NAMALWA (cell line): ENCODE measurements at regions not wholly inside any gene's neighbourhood (a gene's known extent, or its start where the extent isn't known, plus 50 kb on each side); places are given as distances from the start of the nearest gene placed in this dataset.
A peak's percentile ranks its signal among the peaks of the same experiment; 100 is the strongest.
"Not testable (repeated sequence)": the region's sequence is repeated elsewhere in the genome, so short reads cannot be mapped to it uniquely, and the experiment has no call there.

ENCODE experiments used
- DNase-seq: peaks from one replicate; pipeline ENCODE4 v3.0.0-alpha.2; 2015; ENCODE audit warnings: low spot score

DNA sequence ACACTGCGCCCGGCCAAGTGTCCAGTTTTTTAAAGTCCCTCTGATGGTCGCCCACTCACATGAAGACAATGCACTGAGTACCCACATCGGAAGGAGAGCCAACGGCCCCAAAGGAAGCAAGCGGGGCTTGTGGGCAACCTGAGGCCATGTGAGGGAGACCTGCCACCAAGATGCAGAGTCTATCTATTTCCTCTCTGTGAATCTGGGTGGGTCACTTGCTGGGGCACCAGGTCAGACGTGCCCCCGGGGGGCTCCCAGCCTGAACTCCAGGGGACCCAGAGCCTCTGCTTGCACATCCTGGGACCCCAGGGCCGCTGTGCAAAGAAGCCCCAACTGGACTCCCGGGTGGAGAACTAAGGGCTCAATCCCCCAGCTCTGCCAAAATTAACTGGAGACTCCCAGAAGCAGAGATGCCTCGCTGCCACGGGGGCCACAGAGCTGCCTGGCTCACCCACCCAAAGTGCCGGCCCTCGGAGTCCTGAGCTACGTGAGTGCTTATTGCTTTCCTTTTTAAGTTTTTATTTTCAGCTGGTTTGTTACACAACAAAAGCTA lies 106.4 kb downstream of the BRD1 start:
- DNase-seq: no peak

DNA sequence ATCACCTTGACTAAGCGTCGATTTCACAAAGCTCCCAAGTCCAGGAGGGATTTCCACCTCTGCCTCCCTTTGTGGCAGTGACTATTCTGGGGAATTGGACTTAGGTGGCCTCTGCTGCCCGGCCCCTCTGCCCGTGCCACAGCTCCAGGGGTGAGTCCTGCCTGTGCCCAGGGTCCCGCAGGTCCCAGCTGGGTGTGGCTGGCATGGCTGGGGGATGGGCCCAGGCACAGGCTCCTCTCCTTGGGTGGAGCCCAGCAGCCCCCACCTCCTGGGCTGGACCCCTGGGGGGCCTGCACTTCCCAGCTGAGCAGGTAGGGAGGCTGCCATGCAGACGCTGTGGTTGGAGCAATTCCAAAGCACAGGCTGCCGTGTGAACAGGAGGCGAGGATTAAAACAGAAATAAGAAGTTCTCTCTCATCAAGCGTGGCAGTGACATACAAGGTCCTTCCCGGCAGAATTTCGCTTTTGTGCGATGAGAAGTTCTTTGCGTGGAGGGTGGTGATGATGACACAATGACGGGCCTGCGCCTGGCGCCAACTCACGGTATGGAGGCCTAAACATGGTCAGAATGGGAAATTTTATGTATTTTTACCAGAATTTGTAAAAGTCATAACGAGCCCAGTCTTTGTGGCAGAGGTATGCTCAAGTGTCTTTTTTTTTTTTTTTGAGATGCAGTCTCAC lies 107.3 kb downstream of the BRD1 start:
- DNase-seq: no peak

DNA sequence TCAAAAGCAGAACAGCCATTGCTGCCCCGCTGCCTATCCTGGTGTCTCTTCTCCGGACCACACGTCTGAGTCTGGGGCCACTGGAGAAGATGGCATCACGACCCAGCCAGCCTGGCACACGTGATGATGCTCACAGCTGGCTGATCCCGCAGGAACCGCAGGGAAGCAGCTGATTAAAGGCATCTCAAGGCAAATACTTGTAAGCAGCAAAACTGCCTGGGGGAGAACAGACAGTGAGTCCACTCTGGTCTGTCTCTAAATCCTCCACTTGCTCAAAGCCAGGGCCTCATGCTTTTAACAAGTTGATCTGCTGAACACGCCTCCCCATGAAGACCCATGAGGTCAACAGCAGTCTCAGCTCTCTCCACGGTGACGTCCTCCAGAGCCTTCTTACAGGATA lies 108.6 kb downstream of the BRD1 start:
- no peak for DNase-seq

DNA sequence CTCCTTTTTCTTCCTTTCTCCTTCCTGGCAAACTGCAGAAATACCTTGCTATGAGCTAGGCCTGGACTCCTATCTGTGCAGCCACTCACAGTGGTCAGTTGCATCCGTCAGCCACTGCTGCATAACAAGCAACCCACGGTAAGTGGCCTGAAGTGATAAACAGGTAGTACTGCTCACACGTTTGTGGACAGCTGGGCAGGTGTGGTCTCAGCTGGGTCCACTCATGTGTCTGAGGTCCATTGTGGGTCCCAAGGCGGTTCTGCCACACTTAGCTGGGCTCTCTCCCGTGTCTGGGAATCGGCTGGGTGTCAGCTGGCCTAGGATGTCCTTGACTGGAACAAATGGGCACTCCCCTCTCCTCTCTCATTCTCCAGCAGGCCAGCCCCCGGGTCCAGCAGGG lies 109.3 kb downstream of the BRD1 start:
- DNase-seq: no peak

DNA sequence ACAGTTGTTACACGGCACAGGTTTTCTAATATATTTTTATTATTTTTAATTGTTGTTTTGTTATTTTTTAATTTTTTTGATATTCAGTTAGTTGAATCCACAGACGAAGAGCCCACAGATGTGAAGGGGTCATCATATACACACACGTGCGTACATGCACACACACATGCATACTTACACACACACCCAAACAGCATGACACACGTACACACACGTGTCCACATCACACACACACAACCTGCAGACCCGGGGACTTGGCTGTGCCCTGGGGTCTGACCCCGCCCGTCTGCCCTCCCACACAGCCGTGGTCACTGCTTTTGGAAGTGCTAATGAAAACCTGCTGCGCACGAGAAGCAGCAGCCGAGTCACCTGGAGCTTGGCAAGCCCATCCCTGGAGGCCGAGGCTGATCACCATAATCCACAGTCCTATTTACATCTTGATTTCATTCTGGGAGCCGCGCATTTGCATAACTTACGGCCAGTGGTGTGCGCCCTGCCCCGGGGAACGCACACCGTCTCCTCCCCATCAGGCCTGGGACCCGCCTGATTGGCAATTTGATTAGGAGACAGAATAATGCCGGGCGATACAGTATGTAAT lies 110.3 kb downstream of the BRD1 start:
- no peak for DNase-seq

DNA sequence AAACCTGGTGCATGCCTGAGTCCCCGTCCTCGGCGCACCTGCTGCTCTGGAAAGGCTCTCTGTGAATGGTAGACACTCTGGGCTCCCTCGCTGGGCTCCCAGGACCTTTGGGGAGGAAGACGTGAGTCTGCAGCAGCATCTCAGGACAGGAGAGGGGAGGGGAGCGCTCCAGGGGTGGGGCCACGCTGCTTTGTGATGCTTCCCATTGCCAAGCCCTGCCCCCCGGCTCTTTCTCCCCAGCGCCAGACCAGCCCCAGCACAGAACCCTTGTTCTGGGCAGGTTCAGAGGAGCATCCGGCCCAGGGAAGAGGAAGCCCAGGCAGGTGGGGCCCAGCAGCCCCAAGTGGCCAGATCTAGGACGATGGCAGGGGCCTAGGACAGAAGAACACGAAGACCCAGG lies 111.2 kb downstream of the BRD1 start:
- DNase-seq: no peak

DNA sequence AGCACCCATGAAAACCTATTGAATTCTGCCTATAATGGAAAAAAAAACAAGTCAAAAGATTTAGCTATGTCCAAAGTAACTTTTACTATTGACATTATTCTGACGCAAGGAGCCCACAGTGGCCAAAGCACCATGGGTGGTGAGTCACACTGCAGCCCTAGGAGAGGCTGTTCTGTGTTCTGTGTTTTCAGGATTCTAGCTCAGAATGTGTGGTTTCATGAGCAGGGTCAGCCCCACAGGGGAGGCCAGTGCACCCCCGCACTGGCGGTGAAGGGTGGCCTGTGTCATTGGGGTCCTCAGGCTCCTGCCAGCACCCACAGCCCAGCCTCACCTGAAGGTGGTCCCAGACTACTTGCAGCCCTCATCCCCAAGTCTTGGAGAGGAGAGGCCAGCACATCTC lies 112.2 kb downstream of the BRD1 start:
- DNase-seq: no peak

DNA sequence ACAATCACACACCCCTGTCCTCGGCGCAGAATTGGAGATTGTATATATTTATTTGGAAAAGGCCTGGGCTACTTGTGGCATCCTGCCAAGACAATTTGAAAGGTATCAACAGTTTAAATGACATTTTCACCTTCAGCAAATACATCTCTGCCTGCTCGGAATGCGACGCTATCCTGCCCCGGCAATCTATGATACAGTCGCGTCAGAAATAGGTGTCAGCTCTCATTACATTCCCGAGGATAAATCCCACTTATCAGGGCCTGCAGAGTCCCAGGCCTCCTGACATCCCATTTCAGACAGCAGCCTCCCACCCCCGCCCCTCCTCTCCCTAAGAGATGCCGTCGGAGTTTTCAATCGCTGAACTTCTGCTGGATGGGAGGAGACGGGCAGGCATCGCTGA lies 114.7 kb downstream of the BRD1 start:
- DNase-seq: no peak

DNA sequence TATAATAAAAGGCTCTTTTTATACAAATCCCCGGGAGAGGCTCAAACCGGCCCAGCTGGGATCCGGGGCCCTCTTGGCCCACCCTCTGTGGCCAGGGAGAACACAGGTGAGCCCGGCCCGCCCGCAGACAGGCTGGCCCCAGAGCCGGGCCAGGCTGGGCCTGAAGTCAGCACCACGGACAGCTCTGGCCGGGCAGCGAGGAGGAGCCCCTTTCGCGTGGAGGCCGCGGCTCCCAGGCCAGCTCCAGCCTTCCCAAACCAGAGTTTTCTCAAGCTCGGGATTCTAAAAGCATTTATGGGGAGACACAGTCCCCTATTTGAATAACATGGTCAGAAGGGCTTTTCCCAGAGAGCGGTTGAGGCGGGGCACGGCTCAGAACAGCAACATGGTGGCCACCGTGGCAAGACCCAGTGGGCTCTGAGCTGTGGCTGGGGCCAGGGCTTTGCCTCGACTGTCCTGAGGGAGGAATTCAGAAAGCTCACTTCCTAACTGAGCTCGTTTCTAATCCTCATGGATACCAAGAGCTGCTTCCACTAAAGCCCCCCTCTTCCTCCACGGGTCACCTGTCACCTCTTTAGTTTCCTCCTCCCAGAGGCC lies 115.4 kb downstream of the BRD1 start:
- DNase-seq: no peak

DNA sequence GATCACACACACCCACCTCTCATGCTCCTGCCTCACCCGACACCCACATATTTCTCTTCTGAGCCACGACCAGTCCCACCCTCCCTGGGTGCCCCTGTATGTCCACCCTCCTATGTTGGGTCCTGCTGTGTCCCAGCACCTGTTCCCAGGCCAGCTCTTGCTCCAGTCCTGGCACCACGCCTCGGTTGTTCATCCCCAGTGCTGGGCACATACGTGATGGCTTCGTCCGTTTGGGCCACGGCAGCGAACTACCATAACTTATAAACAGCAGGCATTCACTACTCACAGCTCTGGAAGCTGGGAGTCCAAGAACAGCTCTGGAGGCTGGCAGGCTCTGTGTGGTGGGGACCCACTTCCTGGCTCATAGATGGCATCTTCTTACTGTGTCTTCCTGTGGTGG lies 116.9 kb downstream of the BRD1 start:
- DNase-seq: no peak

DNA sequence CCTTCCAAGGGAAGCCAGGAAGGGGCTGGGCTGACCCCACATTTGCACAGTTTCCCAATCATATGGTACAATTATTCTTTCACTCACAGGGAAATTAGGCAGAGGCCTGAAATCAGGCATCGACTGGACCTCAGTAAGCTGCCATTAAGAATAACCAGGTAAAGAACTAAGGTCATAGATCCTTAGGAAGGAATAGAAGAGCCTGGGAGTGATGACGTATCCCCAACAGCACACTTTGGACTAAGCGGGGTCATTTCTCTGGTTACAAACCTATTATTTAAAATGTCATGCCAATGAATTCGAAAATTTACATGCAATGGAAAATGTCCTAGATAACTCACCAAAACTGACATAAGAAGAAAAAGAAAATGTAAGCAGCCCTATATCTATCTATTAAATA lies 118.2 kb downstream of the BRD1 start:
- no peak for DNase-seq

DNA sequence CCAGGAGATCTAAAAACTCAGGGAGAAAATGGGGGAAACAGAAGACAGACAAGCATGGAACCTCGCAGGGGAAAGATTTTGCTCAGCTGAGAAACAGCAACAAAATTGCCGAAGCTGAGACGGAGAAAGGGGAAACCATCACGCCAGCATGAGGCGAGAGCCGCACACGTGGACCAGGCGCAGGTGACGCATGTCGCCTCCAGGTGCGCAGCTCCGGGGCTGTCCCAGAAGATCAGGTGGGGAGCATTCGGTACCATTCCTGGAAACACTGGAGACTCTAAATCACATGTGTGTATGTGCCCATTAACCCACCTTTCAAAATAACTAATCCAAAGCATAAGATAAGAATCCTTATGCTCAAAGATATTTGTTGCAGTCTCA lies 121.7 kb downstream of the BRD1 start:
- no peak for DNase-seq

DNA sequence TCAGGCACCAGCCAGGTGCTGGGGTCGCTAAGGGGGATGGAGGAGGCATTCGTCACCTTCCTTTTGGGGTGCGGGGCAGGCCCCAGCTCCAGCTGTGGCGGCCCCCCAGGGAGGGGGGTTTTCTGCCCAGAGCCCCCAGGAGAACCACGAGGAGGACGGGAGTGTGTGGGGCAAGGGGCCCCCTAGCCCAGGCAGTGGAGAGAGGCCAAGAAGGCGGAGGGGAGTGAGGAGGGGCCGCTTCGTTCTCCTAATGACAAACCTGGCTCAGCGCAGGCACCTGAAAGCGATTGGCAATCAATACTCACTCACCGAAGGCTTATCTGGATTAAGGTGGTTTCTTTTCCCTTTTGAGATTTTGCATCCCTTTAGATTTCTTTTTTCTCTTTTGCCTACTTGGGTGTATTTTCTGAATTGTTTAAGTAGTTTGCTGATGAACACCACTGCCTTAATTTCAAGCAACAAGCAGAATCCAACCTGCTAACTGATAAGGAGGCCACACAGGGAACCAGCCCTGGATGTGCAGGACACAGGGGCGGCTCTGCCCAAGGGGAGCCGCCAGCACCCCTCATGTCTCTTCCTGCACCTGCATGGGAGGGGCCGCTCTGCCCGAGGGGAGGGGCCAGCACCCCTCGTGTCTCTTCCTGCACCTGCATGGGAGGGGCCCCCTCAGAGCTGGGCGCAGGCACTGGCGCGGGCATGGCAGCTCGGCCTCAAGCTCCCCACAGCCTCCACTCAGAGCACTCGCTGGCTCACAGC lies 122.3 kb downstream of the BRD1 start:
- DNase-seq: peak; percentile 17

DNA sequence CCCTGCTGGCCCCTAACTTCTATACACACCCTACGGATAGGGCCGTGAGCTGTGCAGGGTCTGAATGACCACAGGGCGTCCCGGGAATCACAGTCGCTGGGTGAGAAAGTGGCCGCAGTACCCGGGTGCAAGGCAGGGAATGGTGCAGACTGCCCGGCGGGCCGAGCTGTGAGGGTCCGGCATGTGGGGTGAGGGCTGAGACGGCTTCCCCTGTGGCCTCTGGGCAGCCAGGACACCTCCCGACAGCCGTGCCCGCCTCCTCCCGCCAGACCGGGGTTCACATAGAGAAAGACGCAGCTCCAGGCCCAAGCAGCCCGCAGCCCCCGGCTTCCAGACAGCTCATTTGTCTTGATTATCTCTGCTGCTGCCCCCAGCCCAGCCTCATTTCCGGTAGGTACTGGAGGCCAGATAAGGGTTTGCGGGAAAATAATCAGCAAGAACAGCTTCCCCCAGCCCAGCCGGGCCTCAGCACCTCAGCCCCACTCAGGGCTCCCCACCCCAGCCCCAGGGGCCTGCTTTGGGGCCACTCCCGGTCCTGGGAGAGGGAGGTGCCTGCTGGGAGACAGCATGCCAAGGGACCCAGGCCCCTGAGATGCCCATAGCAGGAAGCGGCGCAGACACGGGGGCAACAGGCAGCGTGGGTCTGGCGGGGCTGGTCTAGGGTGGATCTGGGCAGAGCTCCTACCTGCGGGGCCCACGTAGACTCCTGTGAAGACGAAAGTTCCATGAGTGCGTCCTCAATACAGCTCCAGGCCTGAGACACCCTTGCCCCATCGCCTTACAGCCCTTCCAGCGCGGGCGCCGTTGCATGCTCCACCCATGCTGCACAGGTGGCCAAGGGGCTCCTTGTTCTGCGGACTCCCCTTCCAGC lies 123.1 kb downstream of the BRD1 start:
- DNase-seq: no peak

DNA sequence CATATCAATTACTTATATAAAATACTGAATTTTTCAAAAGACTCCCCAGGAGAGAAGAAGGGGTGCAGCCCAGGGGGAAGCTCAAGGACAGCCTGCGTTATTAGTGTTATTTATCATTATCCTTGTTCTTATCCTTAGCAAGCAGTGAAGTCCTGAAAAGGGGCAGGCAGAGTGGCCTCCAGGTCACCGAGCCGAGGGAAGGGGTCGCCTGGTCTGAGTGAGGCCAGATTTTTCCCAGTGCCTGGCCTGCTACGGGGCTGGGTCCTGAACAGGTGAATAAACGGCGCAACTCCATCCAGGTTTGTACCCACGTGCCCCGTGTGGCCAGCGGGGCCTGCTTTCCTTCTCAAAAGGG lies 123.7 kb downstream of the BRD1 start:
- DNase-seq: no peak

DNA sequence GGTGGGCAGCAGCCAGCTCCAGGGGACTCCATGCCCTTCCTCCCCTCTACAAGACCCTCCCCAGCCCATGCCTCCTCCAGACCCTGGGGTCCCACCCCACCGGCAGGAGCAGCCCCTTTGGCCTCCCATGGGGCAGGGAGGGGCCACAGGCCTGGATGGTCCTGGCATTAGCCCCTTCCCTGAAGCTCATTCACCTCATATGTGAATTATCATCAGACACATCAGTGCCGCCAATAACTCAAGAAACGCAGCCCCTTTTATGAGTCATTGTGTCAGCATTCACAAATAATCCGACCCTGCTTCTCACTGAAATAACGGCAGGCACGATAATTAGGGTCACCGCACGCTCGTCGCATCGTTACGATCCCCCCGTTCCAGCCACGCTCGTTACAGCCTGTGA lies 124.2 kb downstream of the BRD1 start:
- no peak for DNase-seq

DNA sequence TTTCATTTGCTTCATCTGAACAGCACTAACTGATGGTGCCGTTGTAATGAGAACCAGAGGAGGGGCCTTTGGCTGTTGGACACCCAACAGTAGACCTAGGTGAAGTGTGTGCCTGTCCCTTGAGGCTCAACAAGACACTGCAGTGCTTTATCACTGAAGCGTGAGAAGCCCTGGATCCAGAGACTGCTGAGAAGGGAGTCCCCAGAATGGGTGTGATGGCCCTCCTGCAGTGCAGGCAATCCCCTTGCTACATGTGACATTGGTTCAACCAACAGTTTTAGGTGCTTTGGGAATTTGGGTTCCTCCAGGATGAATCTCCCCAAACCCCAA lies 125.6 kb downstream of the BRD1 start:
- no peak for DNase-seq

DNA sequence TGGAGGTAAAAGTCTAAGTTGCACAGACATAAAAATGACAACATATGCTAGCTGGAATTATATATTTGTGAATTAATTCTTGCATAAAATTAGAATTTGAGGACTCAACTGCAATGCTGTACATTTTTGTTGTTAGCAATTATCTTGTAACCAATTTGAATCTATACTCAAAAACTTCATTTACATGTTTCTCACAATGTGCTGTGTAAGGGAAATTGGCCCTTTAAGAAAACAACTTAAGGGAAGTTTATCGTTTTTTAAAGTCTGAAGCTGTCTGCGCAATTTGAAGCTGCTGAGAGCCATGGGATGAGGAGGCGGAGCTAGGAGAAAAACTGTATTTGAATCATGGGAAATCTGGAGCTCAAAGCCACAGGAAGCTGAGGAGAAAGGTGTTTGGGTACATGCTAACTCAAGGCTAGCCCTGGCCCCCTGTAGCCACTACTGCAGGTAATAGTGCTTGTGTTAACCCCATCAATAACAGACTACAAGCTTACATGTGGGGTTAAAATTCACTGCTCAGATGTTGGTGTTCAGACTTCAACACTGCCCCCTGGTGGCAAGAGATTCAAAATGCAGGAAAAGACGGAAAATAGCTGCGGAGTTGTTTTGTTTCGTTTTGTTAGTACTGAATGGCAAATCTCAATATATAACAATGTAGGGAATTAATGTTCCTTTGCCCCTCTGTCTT lies 126.1 kb downstream of the BRD1 start:
- DNase-seq: peak; percentile 59

DNA sequence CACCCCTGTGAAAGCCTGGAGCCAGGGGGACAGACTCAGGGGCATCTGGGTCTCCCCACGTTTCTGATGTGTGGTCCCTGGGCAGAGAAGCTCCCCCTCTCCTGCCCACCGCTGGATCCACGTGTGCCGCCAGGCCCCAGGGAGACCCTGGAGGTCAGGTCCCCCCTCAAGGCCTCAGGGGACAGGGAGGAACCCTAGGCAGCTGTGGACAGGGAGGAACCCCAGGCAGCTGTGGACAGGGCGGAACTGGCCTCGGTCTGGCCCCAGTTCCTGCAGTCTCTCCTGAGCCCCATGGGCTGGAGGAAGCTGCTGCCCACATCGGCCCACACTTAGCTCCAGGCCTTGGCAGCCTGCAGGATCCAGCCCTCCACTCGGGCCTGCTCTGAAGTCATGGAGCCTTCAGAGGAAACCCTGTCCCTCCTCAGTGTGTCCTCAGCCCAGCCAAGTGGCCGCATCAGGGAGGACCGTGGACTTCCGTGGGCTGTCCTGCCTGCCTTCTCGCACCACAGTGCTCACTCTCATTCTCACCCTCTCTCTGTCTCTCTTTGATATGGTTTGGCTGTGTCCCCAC lies 127.7 kb downstream of the BRD1 start:
- no peak for DNase-seq

DNA sequence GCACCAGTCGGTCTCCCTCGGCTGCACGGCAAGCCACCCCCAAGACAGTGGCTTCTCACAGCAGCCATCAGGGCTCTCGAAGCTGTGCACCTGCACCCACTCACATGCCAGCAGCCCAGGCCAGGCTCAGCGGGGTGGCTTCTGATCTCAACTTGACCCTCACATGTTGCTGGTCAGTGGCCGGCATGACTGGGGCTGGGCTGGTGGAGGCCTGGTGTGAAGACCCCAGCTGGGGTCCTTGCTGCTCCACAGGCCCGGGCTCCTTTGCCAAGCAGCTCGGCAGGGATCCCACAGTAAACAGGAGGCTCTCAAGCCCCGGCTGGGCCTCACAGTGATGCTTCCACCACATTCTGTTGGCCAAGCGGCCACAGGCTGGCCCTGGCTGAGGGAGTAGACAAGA lies 128.2 kb downstream of the BRD1 start:
- no peak for DNase-seq

DNA sequence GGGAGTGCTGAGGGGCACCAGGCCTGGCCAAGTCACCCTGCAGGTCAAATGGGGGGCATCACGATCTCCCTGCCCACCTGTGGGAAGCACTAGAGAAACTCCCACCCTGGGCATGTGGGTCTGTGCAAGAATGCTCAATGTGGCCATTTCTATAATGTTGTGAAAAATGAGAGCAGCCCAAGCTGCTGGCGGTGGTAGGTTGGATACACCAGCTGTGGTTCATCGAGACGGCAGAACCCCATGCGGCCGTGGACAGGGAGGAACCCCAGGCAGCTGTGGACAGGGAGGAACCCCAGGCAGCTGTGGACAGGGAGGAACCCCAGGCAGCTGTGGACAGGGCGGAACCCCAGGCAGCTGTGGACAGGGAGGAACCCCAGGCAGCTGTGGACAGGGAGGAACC lies 129.1 kb downstream of the BRD1 start:
- DNase-seq: not testable (repeated sequence)
